22Rv1 (cell line): ENCODE measurements at regions not wholly inside any gene's neighbourhood (a gene's known extent, or its start where the extent isn't known, plus 50 kb on each side); places are given as distances from the start of the nearest gene placed in this dataset.

Experiments used
- ZFX ChIP-seq: fragments of 450-650 bp; IDR thresholded peaks from 2 replicates; pipeline ENCODE4 v1.6.1; 2017; ENCODE audit warnings: antibody characterized with exemption, borderline replicate concordance
- TF ChIP-seq, protein P1 (sequence below): fragments of 450-650 bp; IDR thresholded peaks from 2 replicates; pipeline ENCODE4 v1.5.1; 2017; ENCODE audit warnings: mild to moderate bottlenecking

DNA sequence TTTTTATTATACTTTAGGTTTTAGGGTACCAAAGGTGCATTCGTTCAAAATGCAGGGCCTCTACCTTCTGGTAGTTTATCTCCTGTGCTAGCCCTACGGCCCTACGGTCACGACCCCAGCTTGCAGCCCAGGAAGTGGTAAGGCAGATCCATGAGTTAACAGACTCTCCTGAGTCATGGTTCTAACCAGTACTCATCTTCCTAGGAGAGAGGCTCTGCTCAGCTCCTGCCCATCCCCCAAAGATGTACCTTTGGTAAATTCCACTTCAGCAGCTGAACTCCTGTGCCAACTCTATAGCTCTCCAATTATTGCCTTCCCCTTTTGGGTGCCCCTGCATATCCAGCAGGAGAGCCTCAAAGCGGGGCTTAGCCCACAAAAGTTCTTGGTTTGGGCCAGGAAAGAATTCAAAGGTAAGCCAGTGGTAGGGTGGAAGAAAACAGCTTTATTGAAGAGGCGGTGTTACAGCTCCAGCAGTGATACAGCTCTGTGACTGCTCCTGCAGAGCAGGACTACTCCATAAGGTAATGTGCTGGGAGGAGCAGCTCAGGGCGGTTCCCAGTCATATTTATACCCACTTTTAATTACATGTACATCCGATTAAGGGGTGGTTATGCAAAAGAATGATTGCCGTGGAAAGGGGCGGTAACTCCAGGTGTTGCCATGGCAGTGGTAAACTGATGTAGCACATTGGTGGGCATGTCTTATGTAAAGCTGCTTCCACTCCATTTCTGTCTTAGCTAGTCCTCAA is 241.4 kb downstream of the PMP22 start:
- TF ChIP-seq, protein P1, sequence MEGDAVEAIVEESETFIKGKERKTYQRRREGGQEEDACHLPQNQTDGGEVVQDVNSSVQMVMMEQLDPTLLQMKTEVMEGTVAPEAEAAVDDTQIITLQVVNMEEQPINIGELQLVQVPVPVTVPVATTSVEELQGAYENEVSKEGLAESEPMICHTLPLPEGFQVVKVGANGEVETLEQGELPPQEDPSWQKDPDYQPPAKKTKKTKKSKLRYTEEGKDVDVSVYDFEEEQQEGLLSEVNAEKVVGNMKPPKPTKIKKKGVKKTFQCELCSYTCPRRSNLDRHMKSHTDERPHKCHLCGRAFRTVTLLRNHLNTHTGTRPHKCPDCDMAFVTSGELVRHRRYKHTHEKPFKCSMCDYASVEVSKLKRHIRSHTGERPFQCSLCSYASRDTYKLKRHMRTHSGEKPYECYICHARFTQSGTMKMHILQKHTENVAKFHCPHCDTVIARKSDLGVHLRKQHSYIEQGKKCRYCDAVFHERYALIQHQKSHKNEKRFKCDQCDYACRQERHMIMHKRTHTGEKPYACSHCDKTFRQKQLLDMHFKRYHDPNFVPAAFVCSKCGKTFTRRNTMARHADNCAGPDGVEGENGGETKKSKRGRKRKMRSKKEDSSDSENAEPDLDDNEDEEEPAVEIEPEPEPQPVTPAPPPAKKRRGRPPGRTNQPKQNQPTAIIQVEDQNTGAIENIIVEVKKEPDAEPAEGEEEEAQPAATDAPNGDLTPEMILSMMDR: no peak
- TF ChIP-seq ZFX: no peak
